HepG2 (cell line): ENCODE measurements at regions not wholly inside any gene's neighbourhood (a gene's known extent, or its start where the extent isn't known, plus 50 kb on each side); places are given as distances from the start of the nearest gene placed in this dataset.

ENCODE experiments used
- ATAC-seq: fragments of 200-7000 bp; cut with Tn5 transposase; 3 replicates; pipeline ENCODE4 v1.9.1; 2020; ENCODE audit warnings: mild to moderate bottlenecking, moderate library complexity
- BruUV-seq: library from RNA; stranded (reverse); fragments of 400-500 nt; replicated peaks from 2 replicates; lab custom pipeline; 2021; lab: Mats Ljungman, UMichigan
- CTCF ChIA-PET: fragments of 300-600 bp; formaldehyde crosslinking; extraction: SDS; loops from one replicate; lab custom pipeline; 2021; ENCODE audit warnings: low total read pairs, inconsistent platforms, low intra/inter-chr PET ratio; lab: Yijun Ruan, JAX
- POLR2A ChIA-PET: fragments of 350-600 bp; sonication (Branson Sonifier 250); formaldehyde crosslinking; loops from one replicate; lab custom pipeline; 2020; ENCODE audit warnings: antibody characterized with exemption, inconsistent platforms; lab: Yijun Ruan, JAX
- DNase-seq: peaks from one replicate; pipeline ENCODE4 v3.0.0-alpha.2; 2015; ENCODE audit warnings: low spot score
- FAIRE-seq: peaks from 3 replicates; lab custom pipeline; 2011; peaks lifted over from hg19 to GRCh38; lab: Jason Lieb, UNC
- H2AFZ ChIP-seq: one replicate; pipeline ENCODE4 v1.6.1; 2011; ENCODE audit warnings: low read length, inconsistent platforms
- H3K27ac ChIP-seq: fragments of 300-600 bp; 3 replicates; pipeline ENCODE4 v1.8.0; 2011; ENCODE audit warnings: mixed run types, mild to moderate bottlenecking, mixed read lengths, low read length, inconsistent platforms; ENCODE audit not compliant: insufficient read depth; ENCODE audit errors: extremely low read length
- H3K27me3 ChIP-seq, 2 experiments: fragments of 200-600 bp in 1 of 2; 2 replicates in 1 of 2; 3 replicates in 1 of 2; pipeline versions ENCODE4 v1.6.0 to v1.8.0; 2011; ENCODE audit warnings: low read length in 2 of 2, mild to moderate bottlenecking in 2 of 2, moderate library complexity in 2 of 2, inconsistent platforms in 1 of 2; ENCODE audit not compliant: insufficient read depth in 2 of 2, control insufficient read depth in 1 of 2
- H3K36me3 ChIP-seq, 2 experiments: fragments of 200-600 bp in 1 of 2; replicated peaks in 1 of 2; 2 replicates in 1 of 2; 3 replicates in 1 of 2; pipeline versions ENCODE4 v1.5.1 to v1.8.0; 2011; ENCODE audit warnings: low read length in 2 of 2, inconsistent platforms in 1 of 2; ENCODE audit not compliant: insufficient read depth in 2 of 2, control insufficient read depth in 1 of 2
- H3K4me1 ChIP-seq: 2 replicates; pipeline ENCODE4 v1.5.1; 2012; ENCODE audit warnings: low read length, inconsistent platforms; ENCODE audit not compliant: insufficient read depth
- H3K4me2 ChIP-seq: 2 replicates; pipeline ENCODE4 v1.6.0; 2011; ENCODE audit warnings: low read depth, low read length, inconsistent platforms
- H3K4me3 ChIP-seq, 3 experiments: fragments of 200-600 bp in 1 of 3; sonication (generic), shearing (Covaris generic) in 1 of 3; replicated peaks in 1 of 3; 2 replicates each; pipeline ENCODE4 v1.5.1; 2011 to 2016; ENCODE audit warnings: low read length in 3 of 3, inconsistent platforms in 2 of 3, low read depth in 2 of 3, mild to moderate bottlenecking in 2 of 3, control low read depth in 1 of 3, mixed read lengths in 1 of 3; ENCODE audit not compliant: insufficient read depth in 1 of 3
- H3K79me2 ChIP-seq: one replicate; pipeline ENCODE4 v1.6.1; 2011; ENCODE audit warnings: low read length, inconsistent platforms; ENCODE audit not compliant: insufficient read depth
- H3K9ac ChIP-seq: 2 replicates; pipeline ENCODE4 v1.6.0; 2011; ENCODE audit warnings: mild to moderate bottlenecking, low read depth, low read length, inconsistent platforms; ENCODE audit not compliant: insufficient read depth
- H3K9me3 ChIP-seq: 2 replicates; pipeline ENCODE4 v1.5.1; 2012; ENCODE audit warnings: mild to moderate bottlenecking, low read length
- H4K20me1 ChIP-seq: 2 replicates; pipeline ENCODE4 v1.6.0; 2011; ENCODE audit warnings: inconsistent platforms, mild to moderate bottlenecking, low read length, moderate library complexity; ENCODE audit not compliant: insufficient read depth
- ARNTL ChIP-seq: sonication (generic); formaldehyde crosslinking; IDR thresholded peaks from 2 replicates; pipeline ENCODE4 v1.4.0; 2020; ENCODE audit warnings: mild to moderate bottlenecking, missing genetic modification reagents
- ATRX ChIP-seq: sonication (generic); formaldehyde crosslinking; IDR thresholded peaks from 2 replicates; pipeline ENCODE4 v1.4.0; 2020; ENCODE audit warnings: missing genetic modification reagents, borderline replicate concordance
- HDAC6 ChIP-seq: fragments of 200-600 bp; sonication (generic); IDR thresholded peaks from 2 replicates; pipeline ENCODE4 v1.7.0; 2017; ENCODE audit warnings: mild to moderate bottlenecking, antibody characterized with exemption, low read length, low read depth
- HOXD1 ChIP-seq: sonication (generic); formaldehyde crosslinking; IDR thresholded peaks from 2 replicates; pipeline ENCODE4 v1.5.0; 2020; ENCODE audit warnings: missing genetic modification reagents
- KDM5A ChIP-seq: fragments of 200-600 bp; sonication (generic); IDR thresholded peaks from 2 replicates; pipeline ENCODE4 v1.7.0; 2018; ENCODE audit warnings: antibody characterized with exemption, mild to moderate bottlenecking, low read length, borderline replicate concordance
- PLRG1 ChIP-seq: fragments of 450-650 bp; conservative IDR thresholded peaks from 2 replicates; pipeline ENCODE4 v1.6.1; 2016
- TSC22D2 ChIP-seq: sonication (generic); formaldehyde crosslinking; IDR thresholded peaks from 2 replicates; pipeline ENCODE4 v1.5.1; 2020; ENCODE audit warnings: missing genetic modification reagents, mild to moderate bottlenecking, borderline replicate concordance
- YEATS2 ChIP-seq: sonication (generic); formaldehyde crosslinking; IDR thresholded peaks from 2 replicates; pipeline ENCODE4 v1.4.0; 2020; ENCODE audit warnings: missing genetic modification reagents, borderline replicate concordance
- ZEB1 ChIP-seq: IDR thresholded peaks from 2 replicates; pipeline ENCODE4 v1.6.1; 2012; ENCODE audit warnings: mild to moderate bottlenecking, low read depth, inconsistent platforms; ENCODE audit not compliant: insufficient replicate concordance
- ZMYM3 ChIP-seq: sonication (generic); formaldehyde crosslinking; IDR thresholded peaks from 2 replicates; pipeline ENCODE4 v1.5.1; 2020; ENCODE audit warnings: mild to moderate bottlenecking, missing genetic modification reagents
- ZNF652 ChIP-seq: IDR thresholded peaks from 2 replicates; pipeline ENCODE4 v1.6.1; 2016; ENCODE audit warnings: low read depth, borderline replicate concordance
- ZNF747 ChIP-seq: sonication (generic); formaldehyde crosslinking; IDR thresholded peaks from 2 replicates; pipeline ENCODE4 v1.8.1; 2023; ENCODE audit warnings: missing genetic modification reagents, mild to moderate bottlenecking, borderline replicate concordance
- in situ Hi-C: cut with HindIII; loops from 2 replicates; pipeline ENCODE4 v1.10.0; 2017; ENCODE audit warnings: low pct_unique_long_range_greater_than_20kb; ENCODE audit not compliant: extremely low pct_ligation_motif_present
- intact Hi-C: fragments of 100-400 bp; cut with micrococcal nuclease; formaldehyde crosslinking; loops from one replicate; pipeline ENCODE4 v1.10.0; 2022; ENCODE audit not compliant: unreplicated experiment
- TF ChIP-seq, protein P1 (sequence below), 2 experiments: sonication (generic) in 1 of 2; formaldehyde crosslinking in 1 of 2; IDR thresholded peaks; 2 replicates each; pipeline versions ENCODE4 v1.6.1 to v1.9.0; 2014 to 2022; ENCODE audit warnings: antibody characterized with exemption in 1 of 2, borderline replicate concordance in 1 of 2, inconsistent platforms in 1 of 2, low read depth in 1 of 2, missing genetic modification reagents in 1 of 2
- TF ChIP-seq, protein P2 (sequence below): sonication (generic); formaldehyde crosslinking; IDR thresholded peaks from 2 replicates; pipeline ENCODE4 v1.4.0; 2020; ENCODE audit warnings: missing genetic modification reagents

DNA sequence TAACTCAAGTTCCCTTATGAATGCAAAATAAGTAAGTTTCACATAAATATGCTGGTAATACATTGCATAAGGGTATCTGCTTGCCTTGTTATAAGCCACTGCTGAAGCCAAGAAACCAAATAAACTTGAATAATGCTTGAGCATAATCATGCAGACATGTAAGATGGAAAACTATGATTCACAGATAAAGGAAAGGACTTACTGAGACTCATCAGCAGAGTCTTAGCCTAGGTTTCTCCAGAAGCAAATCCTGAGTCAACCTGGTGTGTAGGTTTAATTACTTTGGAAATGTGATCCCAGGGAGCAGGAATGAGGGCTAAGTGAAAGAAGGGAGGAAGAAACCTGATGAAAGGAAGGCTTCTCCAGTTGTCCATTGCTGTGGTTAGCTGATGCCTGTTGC is 107.7 kb upstream of the BTG1 start:
- Histone ChIP-seq H3K27me3 (no peaks in the 10 kb centered on the region), H3K79me2 (no peaks in the 10 kb centered on the region), H3K4me2 (no peak overlapping the region), H3K4me3 (no peak overlapping the region), H4K20me1 (no peaks in the 10 kb centered on the region), H3K9ac (no peak overlapping the region), H3K36me3 (no peaks in the 10 kb centered on the region), H3K4me1 (no peaks in the 10 kb centered on the region), H3K27ac (no peak overlapping the region), H2AFZ (no peak overlapping the region), H3K9me3 (no peaks in the 10 kb centered on the region)
- no peak for DNase-seq
- POLR2A ChIA-PET: no interaction called here
- CTCF ChIA-PET: no interaction called here
- no TSS peak for BruUV-seq
- intact Hi-C loops (no loop called here), in situ Hi-C loops (no loop called here)
- no peak for ATAC-seq
- TF ChIP-seq ZNF747 (CRISPR knock-in tag) (no peak), HOXD1 (no peak), PLRG1 (no peak), ZEB1 (no peak), TSC22D2 (CRISPR knock-in tag) (no peak), ZMYM3 (CRISPR knock-in tag) (no peak), ZNF652 (no peak), YEATS2 (CRISPR knock-in tag) (no peak), KDM5A (no peak), ATRX (no peak), HDAC6 (no peak), ARNTL (CRISPR knock-in tag) (no peak)
- TF ChIP-seq, protein P1, sequence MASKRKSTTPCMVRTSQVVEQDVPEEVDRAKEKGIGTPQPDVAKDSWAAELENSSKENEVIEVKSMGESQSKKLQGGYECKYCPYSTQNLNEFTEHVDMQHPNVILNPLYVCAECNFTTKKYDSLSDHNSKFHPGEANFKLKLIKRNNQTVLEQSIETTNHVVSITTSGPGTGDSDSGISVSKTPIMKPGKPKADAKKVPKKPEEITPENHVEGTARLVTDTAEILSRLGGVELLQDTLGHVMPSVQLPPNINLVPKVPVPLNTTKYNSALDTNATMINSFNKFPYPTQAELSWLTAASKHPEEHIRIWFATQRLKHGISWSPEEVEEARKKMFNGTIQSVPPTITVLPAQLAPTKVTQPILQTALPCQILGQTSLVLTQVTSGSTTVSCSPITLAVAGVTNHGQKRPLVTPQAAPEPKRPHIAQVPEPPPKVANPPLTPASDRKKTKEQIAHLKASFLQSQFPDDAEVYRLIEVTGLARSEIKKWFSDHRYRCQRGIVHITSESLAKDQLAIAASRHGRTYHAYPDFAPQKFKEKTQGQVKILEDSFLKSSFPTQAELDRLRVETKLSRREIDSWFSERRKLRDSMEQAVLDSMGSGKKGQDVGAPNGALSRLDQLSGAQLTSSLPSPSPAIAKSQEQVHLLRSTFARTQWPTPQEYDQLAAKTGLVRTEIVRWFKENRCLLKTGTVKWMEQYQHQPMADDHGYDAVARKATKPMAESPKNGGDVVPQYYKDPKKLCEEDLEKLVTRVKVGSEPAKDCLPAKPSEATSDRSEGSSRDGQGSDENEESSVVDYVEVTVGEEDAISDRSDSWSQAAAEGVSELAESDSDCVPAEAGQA (IDR thresholded peaks at IDR 0.05; ENCODE audit: low read depth): no peak
- TF ChIP-seq, protein P1 (CRISPR knock-in tag; IDR thresholded peaks at IDR 0.05; ENCODE audit: borderline replicate concordance): no peak
- TF ChIP-seq, protein P2, sequence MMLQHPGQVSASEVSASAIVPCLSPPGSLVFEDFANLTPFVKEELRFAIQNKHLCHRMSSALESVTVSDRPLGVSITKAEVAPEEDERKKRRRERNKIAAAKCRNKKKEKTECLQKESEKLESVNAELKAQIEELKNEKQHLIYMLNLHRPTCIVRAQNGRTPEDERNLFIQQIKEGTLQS (CRISPR knock-in tag): no peak
- FAIRE-seq: no peak
